ENCODE measurements at regions not wholly inside any gene's neighbourhood (a gene's known extent, or its start where the extent isn't known, plus 50 kb on each side); places are given as distances from the start of the nearest gene placed in this dataset.
"Not testable (repeated sequence)": the region's sequence is repeated elsewhere in the genome, so short reads cannot be mapped to it uniquely, and the experiment has no call there.

- ChIA-PET POLR2A (no interaction called here), CTCF (no interaction called here)
- no peak for DNase-seq (ENCODE audit: extremely low spot score)
- TF ChIP-seq ELF4 (IDR thresholded peaks at IDR 0.05) (no peak), TARDBP (IDR thresholded peaks at IDR 0.05) (no peak), FOXA1 (IDR thresholded peaks at IDR 0.05) (no peak), SUZ12 (IDR thresholded peaks at IDR 0.05) (no peak), ZNF384 (IDR thresholded peaks at IDR 0.05) (no peak), L3MBTL2 (conservative IDR thresholded peaks at IDR 0.05) (no peak), ARNT (IDR thresholded peaks at IDR 0.05) (no peak), SP1 (IDR thresholded peaks at IDR 0.05) (no peak), FOXM1 (IDR thresholded peaks at IDR 0.05; ENCODE audit: borderline replicate concordance) (no peak), BHLHE40 (IDR thresholded peaks at IDR 0.05; ENCODE audit: borderline replicate concordance) (no peak), PKNOX1 (IDR thresholded peaks at IDR 0.05) (no peak), CTBP1 (IDR thresholded peaks at IDR 0.05; ENCODE audit: borderline replicate concordance) (no peak)
Observed at GRCh38 chr4:52202931-52203330, 151.8 kb downstream of the SPATA18 start.

DNA sequence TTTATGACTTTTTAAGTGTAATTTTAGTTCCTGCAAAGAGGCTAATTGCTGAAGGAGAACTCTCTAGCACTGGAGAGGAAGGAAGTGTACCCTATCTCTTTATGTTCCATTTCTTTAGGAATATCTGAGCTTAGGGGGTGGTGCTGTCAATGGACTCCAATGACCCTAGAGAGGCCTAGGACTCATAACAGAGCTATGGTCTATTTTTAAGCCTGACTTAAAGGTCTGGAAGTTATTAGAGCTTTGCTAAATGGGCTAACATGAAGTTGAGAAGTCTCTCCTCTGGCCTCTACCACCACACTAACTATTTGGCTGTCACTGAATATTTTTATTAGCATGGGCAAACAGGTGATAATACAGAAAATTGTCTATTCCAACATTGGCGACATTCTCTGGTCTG lies 152.2 kb downstream of the SPATA18 start:
- no peak for DNase-seq (ENCODE audit: extremely low spot score)
- TF ChIP-seq CTBP1 (IDR thresholded peaks at IDR 0.05; ENCODE audit: borderline replicate concordance): no peak
- ChIA-PET CTCF (no interaction called here), POLR2A (no interaction called here)

DNA sequence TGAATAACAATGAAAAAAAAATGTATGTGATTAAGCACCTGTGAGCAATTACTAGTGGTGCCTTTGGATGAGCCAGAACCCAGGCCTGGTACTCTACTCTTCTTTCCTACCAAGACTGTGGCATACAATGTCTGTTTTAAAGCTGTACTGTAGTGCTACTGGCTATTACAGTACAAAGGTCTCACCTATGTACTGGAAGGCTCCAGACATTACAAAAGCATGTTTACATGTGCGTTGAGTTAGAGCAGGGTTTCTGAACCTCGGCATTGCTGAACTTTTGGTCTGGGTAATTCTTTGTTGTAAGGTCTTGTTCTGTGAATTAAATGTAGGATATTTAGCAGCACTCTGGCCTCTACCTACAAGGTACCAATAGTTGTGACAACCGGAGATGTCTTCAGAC lies 153.8 kb downstream of the SPATA18 start:
- no peak for DNase-seq (ENCODE audit: extremely low spot score)
- TF ChIP-seq FOXK2 (IDR thresholded peaks at IDR 0.05) (no peak), ARNT (IDR thresholded peaks at IDR 0.05) (no peak), ELF4 (IDR thresholded peaks at IDR 0.05) (no peak), LEF1 (IDR thresholded peaks at IDR 0.05; ENCODE audit: borderline replicate concordance) (no peak), NFRKB (IDR thresholded peaks at IDR 0.05) (no peak), CTBP1 (IDR thresholded peaks at IDR 0.05; ENCODE audit: borderline replicate concordance) (no peak), HDGF (IDR thresholded peaks at IDR 0.05; ENCODE audit: borderline replicate concordance) (no peak), BHLHE40 (IDR thresholded peaks at IDR 0.05; ENCODE audit: borderline replicate concordance) (no peak), FOXA1 (IDR thresholded peaks at IDR 0.05) (no peak), SP1 (IDR thresholded peaks at IDR 0.05) (no peak), ZNF384 (IDR thresholded peaks at IDR 0.05) (no peak), SUZ12 (IDR thresholded peaks at IDR 0.05) (no peak), PKNOX1 (IDR thresholded peaks at IDR 0.05) (no peak), FOXM1 (IDR thresholded peaks at IDR 0.05; ENCODE audit: borderline replicate concordance) (no peak)
- ChIA-PET CTCF (no interaction called here), POLR2A (no interaction called here)

DNA sequence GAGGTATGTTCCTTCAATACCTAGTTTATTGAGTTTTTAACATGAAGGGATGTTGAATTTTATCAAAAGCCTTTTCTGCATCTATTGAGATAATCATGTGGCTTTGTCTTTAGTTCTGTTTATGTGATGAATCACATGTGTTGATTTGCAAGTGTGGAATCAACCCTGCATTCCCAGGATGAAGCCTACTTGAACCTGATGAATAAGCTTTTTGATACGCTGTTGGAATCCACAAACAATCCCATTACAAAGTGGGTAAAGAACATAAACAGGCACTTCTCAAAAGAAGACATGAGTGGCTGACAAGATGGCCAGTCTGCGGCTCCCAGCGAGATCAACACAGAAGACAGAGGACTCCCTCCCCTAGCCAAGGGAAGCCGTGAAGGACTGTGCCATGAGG lies 156.0 kb downstream of the SPATA18 start:
- DNase-seq (ENCODE audit: extremely low spot score); CTCF ChIA-PET; POLR2A ChIA-PET: not testable (repeated sequence)

GRCh38 chr4:52212702-52213101 lies 161.6 kb downstream of the SPATA18 start:
- POLR2A ChIA-PET: no interaction called here
- CTCF ChIA-PET: no interaction called here
- no peak for TF ChIP-seq NFRKB (IDR thresholded peaks at IDR 0.05)
- TF ChIP-seq FOXK2 (IDR thresholded peaks at IDR 0.05): no peak
- TF ChIP-seq FOXA1 (IDR thresholded peaks at IDR 0.05): no peak
- TF ChIP-seq ZNF384 (IDR thresholded peaks at IDR 0.05): no peak
- no peak for TF ChIP-seq TARDBP (IDR thresholded peaks at IDR 0.05)
- no peak for TF ChIP-seq SP1 (IDR thresholded peaks at IDR 0.05)
- TF ChIP-seq ELF4 (IDR thresholded peaks at IDR 0.05): no peak
- TF ChIP-seq ARNT (IDR thresholded peaks at IDR 0.05): no peak
- no peak for TF ChIP-seq HDGF (IDR thresholded peaks at IDR 0.05; ENCODE audit: borderline replicate concordance)
- TF ChIP-seq CTBP1 (IDR thresholded peaks at IDR 0.05; ENCODE audit: borderline replicate concordance): no peak
- no peak for TF ChIP-seq L3MBTL2 (conservative IDR thresholded peaks at IDR 0.05)
- no peak for TF ChIP-seq SUZ12 (IDR thresholded peaks at IDR 0.05)
- no peak for TF ChIP-seq FOXM1 (IDR thresholded peaks at IDR 0.05; ENCODE audit: borderline replicate concordance)
- TF ChIP-seq LEF1 (IDR thresholded peaks at IDR 0.05; ENCODE audit: borderline replicate concordance): no peak
- TF ChIP-seq PKNOX1 (IDR thresholded peaks at IDR 0.05): no peak
- TF ChIP-seq BHLHE40 (IDR thresholded peaks at IDR 0.05; ENCODE audit: borderline replicate concordance): no peak
- no peak for DNase-seq (ENCODE audit: extremely low spot score)

DNA sequence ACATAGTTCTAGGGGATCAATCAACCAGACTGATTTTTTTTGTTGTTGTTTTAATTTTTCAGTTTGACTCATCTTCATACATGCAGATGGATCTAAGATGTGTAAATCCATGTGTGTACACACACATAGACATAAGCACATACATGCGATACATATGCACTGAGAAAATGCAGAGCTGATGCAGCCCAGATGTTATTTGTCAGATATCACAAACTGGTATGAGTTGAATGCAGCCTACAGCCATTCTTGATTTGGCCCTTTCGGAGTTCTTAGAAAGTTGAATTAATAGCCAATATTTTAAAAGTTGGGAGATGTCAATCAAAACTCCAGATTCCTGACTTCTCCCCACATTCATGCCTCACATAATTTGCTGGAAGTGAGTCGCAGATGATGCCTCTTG lies 180.4 kb downstream of the SPATA18 start:
- TF ChIP-seq L3MBTL2 (conservative IDR thresholded peaks at IDR 0.05) (no peak), FOXK2 (IDR thresholded peaks at IDR 0.05) (no peak), ELF4 (IDR thresholded peaks at IDR 0.05) (no peak), ARNT (IDR thresholded peaks at IDR 0.05) (no peak), FOXM1 (IDR thresholded peaks at IDR 0.05; ENCODE audit: borderline replicate concordance) (no peak), HDGF (IDR thresholded peaks at IDR 0.05; ENCODE audit: borderline replicate concordance) (no peak), PKNOX1 (IDR thresholded peaks at IDR 0.05) (no peak), NFRKB (IDR thresholded peaks at IDR 0.05) (no peak), FOXA1 (IDR thresholded peaks at IDR 0.05) (no peak), SUZ12 (IDR thresholded peaks at IDR 0.05) (no peak), BHLHE40 (IDR thresholded peaks at IDR 0.05; ENCODE audit: borderline replicate concordance) (no peak), LEF1 (IDR thresholded peaks at IDR 0.05; ENCODE audit: borderline replicate concordance) (no peak), TARDBP (IDR thresholded peaks at IDR 0.05) (no peak), CTBP1 (IDR thresholded peaks at IDR 0.05; ENCODE audit: borderline replicate concordance) (no peak), SP1 (IDR thresholded peaks at IDR 0.05) (no peak)
- DNase-seq (ENCODE audit: extremely low spot score): no peak
- ChIA-PET POLR2A (no interaction called here), CTCF (no interaction called here)
